GM19035 (cell line): ENCODE measurements at regions not wholly inside any gene's neighbourhood (a gene's known extent, or its start where the extent isn't known, plus 50 kb on each side); places are given as distances from the start of the nearest gene placed in this dataset.

Experiments used
- ATAC-seq: cut with Tn5 transposase; IDR thresholded peaks from one replicate; pipeline ENCODE4 v1.9.1; 2021; ENCODE audit not compliant: unreplicated experiment

GRCh38 chr13:63042686-63043085, 1627.0 kb upstream of the PCDH20 start:
- ATAC-seq = no peak

GRCh38 chr13:63041640-63042414, 1626.2 kb upstream of the PCDH20 start:
- no peak for ATAC-seq

- no peak for ATAC-seq
These were observed 1610.7 kb upstream of the PCDH20 start for GRCh38 chr13:63026285-63026797.

- ATAC-seq = no peak
These were observed 1610.1 kb upstream of the PCDH20 start for GRCh38 chr13:63025741-63026140.

- ATAC-seq = no peak
These were observed 1608.8 kb upstream of the PCDH20 start for GRCh38 chr13:63024458-63024857.

GRCh38 chr13:63011996-63012395, 1596.3 kb upstream of the PCDH20 start:
- no peak for ATAC-seq

- ATAC-seq = no peak
These were observed 1594.5 kb upstream of the PCDH20 start for GRCh38 chr13:63010072-63010658.

GRCh38 chr13:63005625-63006024, 1590.0 kb upstream of the PCDH20 start:
- no peak for ATAC-seq

- ATAC-seq = no peak
These were observed 1582.0 kb upstream of the PCDH20 start for GRCh38 chr13:62997696-62998095.

- ATAC-seq = no peak
These were observed 1581.5 kb upstream of the PCDH20 start for GRCh38 chr13:62997038-62997599.

GRCh38 chr13:62973804-62974203, 1558.2 kb upstream of the PCDH20 start:
- no peak for ATAC-seq

GRCh38 chr13:62964522-62964921, 1548.9 kb upstream of the PCDH20 start:
- no peak for ATAC-seq

- no peak for ATAC-seq
These were observed 1545.1 kb upstream of the PCDH20 start for GRCh38 chr13:62960723-62961122.

GRCh38 chr13:62933809-62934208, 1518.2 kb upstream of the PCDH20 start:
- ATAC-seq = no peak

- no peak for ATAC-seq
These were observed 1516.7 kb upstream of the PCDH20 start for GRCh38 chr13:62932256-62932883.

- no peak for ATAC-seq
These were observed 1516.2 kb upstream of the PCDH20 start for GRCh38 chr13:62931853-62932252.

GRCh38 chr13:62924395-62924794, 1508.7 kb upstream of the PCDH20 start:
- ATAC-seq = no peak

- no peak for ATAC-seq
These were observed 1504.5 kb upstream of the PCDH20 start for GRCh38 chr13:62920159-62920558.

GRCh38 chr13:62919491-62919890, 1503.8 kb upstream of the PCDH20 start:
- ATAC-seq = no peak

- ATAC-seq = no peak
These were observed 1495.0 kb upstream of the PCDH20 start for GRCh38 chr13:62910541-62911060.

- ATAC-seq = no peak
These were observed 1492.7 kb upstream of the PCDH20 start for GRCh38 chr13:62908321-62908720.
